GM19438 (cell line): ENCODE measurements at regions not wholly inside any gene's neighbourhood (a gene's known extent, or its start where the extent isn't known, plus 50 kb on each side); places are given as distances from the start of the nearest gene placed in this dataset.
A peak's percentile ranks its signal among the peaks of the same experiment; 100 is the strongest.

ENCODE experiments used
- ATAC-seq: cut with Tn5 transposase; IDR thresholded peaks from one replicate; pipeline ENCODE4 v1.9.1; 2021; ENCODE audit warnings: low read depth; ENCODE audit not compliant: unreplicated experiment

DNA sequence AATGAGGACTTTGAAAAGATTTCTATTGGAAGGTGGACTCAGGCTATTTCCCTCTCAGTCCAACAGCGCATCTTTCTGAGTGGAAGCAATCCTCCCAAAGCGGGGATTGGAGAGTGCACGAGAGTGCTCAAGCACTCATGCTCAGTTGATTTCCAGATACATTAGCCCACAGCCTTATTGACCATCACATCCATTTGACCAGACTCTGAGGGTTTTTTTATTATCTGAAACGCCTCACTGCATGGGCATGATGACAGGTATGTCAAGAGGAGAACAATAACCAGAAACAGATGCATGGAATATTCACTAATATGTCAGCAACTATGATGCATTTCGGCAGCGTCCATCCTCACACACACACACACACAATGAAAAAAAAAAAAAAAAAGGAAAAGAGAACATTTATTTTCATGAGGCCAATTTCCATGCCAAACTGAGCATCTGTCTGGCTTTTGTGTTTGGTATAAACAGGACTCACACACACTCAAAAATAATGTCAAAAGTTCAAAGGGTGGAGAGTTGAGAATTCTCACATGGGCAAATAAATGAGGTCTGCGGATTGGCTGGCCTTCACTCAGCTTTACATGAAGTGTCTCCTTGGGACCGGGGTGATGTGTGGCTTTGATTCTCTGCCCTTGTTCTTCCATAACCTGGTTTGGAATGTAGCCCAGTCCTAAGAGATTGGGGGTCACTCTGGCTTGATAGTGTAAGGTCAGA lies 371.6 kb downstream of the MCTP2 start:
- ATAC-seq = no peak

DNA sequence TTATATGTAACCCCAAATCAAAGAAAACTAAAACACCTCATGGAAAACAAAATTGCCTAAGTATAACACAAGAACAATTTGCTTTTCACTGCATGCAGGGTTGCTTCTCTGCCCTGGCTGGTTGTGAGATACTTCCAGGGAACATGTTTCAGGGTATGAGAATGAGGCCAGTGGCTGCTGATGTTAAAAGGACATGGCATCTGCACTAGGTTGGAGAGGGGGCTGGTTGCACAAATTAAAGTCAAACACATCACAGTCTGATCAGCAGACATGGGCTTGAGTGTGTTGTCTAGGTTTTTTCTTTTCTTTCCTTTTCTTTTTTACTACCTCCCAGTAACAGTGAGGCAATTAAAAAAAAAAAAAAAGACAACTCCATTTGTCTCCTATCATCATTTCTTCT lies 374.9 kb downstream of the MCTP2 start:
- ATAC-seq = no peak

DNA sequence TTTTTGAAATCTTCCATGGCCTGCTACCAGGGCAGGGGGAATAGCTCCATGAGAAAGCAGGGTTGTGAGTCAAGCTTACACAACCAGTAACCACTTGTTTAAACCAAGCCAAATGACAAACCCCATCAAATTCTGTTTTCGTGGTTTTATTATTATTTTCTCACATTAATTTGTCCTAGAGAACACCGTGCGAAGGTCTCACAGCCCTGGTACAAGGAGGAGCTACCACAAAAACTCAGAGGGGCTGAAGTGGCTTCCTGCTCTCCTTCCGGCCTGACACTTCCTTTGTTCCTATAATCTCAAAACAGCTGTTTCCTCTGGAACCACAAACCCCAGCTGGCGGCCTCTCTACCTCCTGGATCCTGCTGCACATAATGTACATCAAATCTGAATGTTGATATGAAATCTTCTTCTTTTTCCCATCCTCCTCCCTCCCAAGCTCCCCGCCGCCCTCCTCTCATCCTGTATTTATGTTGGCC lies 375.9 kb downstream of the MCTP2 start:
- no peak for ATAC-seq

DNA sequence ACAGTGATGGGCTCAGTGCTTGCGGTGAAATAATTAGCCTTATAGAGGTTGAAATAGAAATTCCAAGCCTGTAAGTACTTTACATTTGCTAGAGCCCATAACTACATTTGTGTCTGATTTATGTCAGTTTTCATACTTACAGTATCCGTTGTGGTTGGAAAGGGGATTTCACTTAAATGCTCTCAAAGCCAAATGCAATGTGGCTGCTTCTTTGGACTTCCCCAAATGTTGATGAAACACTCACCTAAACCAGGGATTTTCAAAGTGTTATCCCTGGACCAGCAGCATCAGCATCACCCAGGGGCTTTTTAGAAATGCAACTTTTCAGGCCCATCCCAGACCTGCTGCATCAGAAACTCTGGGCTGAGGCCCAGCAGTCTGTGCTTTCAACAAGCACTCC lies 378.7 kb downstream of the MCTP2 start:
- no peak for ATAC-seq

DNA sequence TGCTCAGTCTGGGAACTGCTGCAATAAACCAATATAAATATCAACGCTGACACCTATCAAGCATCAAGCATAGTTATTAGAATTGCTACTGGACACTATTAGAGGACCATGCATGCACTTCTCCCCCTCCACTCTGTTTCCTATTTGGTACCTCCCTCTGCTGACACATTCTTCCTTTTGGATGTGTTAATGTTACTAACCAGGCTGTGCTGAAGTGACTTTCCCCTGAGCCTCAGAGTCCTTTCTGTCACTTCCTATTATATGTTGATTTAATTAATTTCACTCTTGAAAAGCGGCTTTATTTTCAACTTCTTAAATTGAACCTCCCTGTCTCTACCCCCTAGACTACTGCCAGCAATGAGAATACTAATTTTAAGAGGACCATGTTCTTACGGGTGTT lies 379.1 kb downstream of the MCTP2 start:
- no peak for ATAC-seq

DNA sequence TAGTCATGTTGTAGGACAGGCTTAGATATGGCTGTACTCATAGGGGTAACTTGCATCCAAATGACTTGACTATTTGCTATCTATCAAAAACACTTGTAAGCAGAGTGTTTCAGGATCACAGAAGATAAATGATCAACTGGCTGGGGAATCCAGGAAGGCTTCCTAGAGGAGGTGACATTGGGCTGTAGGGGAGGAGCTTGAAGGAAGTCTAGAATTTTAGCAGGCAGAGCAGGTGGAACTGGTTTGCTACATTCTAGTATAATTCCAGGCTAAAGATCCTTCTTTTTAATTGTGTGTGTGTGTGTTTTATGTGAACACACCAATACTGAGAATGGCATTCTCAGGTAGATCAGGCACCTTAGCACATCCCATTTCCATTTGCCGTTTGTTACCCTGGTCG lies 380.3 kb downstream of the MCTP2 start:
- ATAC-seq = no peak

DNA sequence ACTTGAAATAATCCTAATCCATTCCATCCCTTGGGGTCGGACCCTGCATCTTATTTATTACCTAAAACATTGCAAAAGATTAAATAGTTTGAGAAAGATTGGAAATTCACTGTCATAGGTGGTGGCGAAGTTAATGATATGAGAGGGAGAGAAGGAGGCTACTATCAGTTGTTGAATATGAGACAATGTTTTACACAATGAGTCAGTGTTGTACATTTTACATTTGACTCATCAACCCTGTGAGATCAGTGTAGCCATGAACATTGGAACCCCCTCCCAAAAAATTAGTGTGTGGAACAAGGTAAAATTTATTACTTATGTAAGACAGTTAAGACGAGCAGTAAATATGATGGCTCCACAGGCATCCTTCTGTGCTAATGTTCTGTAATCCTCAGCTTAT lies 384.3 kb downstream of the MCTP2 start:
- ATAC-seq = no peak

DNA sequence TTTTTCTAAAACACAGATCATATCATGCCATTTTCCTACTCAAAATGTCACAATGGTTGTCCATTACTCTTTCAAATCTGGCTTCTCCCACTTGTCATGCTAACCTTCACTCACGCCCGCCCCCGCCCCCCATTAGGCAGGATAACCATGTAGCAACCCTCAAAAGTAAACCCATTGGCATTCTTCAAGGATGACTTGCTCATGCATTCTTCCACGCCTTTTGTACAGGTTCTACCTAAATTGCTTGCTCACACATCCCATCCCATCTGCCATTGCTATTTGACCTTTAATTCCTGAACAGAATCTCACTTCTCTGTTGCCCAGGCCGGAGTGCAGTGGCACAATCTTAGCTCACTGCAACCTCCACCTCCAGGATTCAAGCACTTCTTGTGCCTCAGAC lies 389.3 kb downstream of the MCTP2 start:
- ATAC-seq = no peak

DNA sequence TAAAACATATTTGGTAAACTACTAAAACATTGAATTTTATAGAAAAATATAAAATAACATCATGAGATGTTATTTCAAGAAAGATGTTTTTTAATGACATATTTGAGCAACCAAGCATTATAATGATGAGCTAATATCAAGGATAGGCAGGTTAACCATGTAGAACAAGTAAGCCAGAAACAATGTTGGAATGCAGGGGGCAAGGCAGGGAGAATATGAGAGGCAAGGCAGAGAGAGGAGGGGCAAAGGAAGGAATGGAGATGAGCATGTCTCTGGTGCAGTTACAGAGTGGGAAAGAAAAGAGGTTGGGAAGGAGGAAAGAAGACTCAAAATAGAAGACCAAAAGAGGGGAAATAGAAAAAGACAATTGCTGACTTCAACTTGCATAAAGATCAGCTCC lies 390.4 kb downstream of the MCTP2 start:
- ATAC-seq = no peak

DNA sequence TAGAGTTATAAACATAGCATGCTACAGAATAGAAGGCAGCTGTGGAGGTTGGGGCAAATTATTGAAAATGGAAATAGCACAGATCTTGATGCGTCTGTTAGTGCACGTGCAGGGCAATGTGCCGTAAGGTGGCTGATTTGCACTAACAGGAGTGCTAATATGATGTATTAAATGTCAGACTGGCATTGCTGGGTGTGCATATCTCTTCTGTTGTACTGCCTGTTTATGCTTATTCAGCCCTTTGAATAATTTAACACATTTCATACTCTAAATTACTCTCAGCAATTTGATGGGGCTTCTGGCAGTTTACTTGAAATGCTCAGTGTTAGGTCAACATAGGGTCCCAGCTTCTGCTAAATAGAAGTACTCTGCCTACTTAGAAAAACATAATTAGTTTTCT lies 395.6 kb downstream of the MCTP2 start:
- ATAC-seq = no peak

DNA sequence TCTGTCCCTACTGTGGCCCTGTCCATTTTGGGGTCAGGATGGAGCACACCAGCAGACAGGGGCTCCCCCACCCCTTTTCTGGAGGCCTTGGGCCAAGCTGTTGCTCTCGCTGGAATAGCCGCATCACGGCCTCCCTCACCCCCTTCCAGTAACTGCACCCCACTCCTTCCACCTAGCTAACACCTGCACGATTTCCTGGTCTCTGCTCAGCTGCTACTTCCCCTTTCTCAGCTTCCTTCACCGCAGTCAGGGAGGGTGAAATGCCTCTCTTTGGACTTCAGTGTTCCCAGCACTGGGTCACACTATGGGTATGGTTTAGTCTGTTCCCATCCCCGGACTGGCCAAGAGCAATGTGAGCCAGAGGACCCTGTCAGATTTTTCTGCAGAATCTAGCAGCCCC lies 400.2 kb downstream of the MCTP2 start:
- ATAC-seq = peak; percentile 77

DNA sequence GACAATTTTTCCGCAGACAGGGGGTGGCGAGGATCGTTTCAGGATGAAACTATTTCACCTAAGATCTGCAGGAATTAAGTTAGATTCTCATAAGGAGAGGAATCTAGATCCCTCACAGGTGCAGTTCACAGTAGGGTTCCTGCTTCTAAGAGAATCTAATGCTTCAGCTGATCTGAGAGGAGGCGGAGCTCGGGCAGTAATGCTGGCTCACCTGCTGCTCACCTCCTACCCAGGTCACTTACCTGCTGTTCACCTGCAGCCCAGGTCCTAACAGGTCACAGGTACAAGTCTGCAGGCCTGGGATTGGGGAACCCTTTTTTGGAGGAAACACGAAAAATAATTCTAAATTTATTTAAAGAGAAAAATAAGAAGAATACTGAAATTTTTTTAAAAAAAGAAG lies 406.8 kb downstream of the MCTP2 start:
- no peak for ATAC-seq

DNA sequence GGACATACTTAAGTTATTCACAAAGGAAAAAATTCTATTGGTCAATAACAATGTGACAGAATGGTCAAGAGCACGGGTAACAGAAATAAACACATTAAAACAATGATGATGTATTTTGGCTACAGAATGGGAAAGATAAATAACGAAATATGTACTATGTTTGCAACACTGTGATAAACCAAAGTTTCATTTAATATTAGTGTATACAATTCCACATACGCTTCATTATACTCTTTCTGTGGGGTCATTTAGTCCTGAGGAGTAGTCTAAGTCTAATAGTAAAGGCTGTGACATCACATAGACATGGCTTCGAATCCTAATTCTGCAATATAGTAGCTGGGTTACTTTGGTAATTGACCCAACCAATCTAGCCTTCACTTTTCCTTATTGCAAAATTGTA lies 408.3 kb downstream of the MCTP2 start:
- no peak for ATAC-seq

DNA sequence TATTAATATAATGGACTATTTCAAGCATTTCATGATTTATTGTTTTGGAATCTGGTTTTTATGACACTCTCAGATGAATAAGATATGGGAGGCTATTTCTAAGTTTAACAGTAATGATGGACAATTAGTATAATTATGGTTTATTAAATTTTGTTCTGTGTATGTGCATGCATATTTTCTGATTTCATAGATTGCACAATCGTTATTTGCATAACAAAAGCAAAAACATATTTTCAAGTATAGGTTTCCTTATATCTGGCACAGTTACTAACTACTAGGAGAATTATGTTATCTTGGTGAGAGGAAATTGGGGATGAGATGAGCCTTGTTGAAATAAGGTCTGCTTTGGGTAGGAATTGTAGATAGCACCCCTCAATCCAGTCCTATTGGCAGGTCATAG lies 413.1 kb downstream of the MCTP2 start:
- no peak for ATAC-seq

DNA sequence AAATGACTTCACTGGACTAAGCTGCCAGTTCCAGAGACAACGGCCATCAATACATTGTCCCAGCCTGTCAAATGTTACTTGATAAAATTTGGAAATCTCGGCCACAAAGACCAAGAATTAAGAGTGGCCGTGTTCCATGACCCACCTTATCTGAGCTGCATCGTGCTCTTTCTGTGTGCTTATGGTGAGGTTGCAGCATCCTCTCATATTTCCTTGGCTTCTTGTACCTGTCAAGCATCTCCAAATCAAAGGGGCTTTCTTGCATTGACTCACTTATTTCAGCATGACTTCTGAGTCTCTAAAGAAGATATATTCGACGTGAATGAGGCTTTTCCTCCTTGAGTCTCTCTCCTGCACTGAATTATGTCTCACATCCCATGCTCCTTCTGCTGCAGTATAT lies 421.7 kb downstream of the MCTP2 start:
- no peak for ATAC-seq

DNA sequence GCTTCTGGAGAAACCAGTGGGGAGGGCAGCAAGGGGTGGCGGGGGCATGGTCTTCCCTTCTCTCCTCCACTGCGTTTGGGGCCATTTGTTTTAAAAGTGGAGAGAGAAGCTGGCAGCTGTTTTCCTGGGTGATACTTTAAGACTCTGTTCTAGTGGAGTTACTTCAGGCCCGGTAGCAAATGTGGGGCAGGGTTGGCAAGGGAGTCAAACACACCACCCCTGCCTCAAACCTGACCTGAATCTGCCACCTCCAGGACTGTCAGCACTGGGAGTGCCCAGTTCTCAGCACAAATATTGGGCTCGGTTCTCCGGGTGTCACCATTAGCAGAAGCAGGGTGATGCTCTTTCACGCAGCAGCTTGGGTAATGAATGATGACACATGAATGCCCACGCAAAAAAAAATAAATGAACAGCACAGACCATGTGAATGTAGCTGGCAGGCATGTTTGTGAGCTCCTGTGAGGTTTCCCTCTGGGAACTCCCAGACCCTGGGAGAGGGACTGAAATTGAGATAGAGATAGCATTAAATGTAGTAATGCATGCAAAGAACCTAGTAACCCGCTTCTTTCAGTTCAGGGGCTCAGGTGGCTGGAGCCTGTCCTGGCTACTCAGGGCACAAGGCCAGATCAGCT lies 424.0 kb downstream of the MCTP2 start:
- ATAC-seq = no peak

DNA sequence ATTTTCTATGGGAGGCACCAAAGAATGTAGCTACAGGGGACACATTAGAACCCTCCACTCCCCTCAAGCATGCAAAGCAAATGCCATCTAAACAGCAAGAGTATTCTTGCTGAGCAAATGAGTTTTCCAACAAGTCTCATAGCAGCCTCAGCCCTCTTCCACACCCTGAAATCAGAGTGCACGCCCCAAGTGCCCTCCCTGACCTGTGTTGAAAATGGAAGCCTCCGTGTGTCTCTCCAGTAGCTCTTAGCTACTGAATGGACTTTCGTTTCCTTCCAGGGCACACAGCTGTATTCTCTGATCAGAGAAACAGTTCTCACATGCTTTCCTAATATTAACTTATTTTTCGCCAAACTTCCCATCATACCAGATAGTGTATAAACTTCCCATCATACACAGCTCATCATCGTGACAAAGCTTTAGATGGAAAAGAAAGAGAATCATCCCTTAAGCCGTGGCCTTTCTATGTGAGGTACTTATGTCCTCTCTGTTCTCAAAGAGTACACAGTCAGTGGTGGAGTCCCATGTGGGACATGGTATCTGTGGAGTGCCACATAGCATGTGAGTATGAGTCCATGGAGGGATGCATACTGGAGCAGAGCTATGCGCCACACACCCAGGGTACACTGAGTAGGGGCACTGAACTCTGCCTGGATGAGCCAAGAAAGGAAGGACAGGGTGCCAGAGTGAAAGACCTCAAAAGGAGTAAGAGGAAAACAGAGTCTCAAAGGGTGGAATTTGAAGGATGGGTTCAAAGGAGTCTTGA lies 434.5 kb downstream of the MCTP2 start:
- ATAC-seq = no peak

DNA sequence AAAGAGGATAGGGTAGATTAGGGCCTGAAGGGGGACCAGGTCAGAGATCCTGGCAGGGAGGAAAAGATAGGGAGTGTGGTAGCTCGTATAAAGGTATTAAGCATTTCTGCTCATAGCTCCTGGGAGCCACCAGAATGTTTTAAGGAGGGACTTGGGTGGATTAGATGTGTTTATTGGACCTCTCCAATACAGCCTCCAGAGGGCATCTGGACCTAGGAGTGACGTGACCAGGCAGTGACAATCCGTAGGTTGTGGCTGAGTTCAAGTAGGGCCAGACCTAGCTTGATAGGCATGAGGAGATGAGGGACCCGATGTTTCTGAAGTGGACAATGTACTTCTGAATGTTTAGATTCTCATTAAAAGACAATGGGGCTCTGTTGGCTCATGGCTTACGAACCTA lies 435.2 kb downstream of the MCTP2 start:
- ATAC-seq = no peak

DNA sequence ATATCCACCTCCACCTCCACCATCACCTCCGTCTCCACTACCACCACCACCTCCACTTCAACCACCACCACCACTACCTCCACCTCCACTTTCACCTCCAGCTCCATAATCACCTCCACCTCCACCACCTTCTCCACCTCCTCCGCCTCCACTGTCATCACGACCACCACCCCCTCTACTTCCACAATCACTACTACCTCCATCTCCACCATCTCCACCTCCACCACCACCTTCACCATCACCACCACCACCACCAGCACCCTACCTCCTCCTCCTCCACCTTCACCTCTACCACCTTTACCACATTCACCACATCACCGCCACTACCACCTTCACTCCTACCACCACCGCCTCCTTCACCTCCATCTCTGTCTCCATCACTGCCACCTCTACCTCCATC lies 435.7 kb downstream of the MCTP2 start:
- no peak for ATAC-seq

DNA sequence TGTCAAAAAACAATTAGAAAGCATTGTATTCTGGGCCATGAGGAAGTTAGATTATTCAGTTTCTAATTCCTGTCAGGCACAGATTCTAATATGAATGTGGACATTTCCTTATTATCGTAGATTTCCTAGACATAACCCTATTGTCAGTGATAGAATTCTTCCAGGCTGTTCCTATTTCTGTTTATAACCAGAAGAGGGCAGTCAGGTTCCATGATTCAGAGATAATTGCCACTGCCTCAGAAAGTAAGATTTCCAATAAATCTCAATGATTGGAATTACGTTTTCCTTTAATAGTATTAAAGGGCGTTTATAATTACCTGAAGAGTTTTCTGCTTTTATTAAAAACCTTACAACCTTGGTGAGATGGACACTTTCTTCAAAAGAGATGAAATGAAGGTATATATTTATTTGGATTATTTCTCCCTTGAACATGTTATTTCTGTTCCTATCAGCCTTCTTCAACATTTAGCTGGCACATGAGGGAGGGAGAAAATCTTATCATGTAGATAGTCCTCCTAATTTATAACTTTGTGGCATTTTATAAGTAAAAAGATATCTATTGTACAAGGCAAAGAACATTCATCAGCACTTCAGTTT lies 439.2 kb downstream of the MCTP2 start:
- ATAC-seq = no peak

DNA sequence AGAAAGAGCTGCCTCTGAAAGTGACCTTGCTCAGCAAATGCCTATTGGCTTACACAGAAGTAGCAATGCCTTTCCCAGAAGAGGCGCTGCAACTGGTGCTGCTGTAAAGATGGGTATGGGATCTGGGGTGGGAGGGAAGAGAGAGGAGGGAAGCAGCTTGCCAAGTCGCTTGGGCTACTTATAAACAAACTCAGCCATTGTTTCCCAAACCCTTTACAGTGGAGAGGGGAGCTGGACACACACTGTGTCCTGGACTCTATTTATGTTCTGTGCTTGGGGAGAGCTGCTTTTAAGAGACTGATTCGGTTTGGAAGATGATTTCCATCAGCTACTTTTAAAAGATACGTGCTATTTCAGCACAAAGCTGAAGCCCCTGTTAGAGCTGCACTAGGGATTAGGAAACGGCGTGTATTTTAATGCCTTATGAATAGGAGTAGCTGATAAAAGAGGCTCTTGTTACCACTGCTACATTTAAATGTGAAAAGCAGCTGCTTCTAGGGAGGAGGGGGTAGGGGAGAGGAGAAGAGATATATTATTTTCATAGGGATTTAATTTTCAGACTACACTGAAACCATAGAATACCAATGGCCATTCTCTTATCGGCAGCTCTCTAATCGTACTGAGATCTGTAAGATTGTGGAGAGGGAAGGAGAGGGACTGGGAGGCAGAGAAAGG lies 440.6 kb downstream of the MCTP2 start:
- no peak for ATAC-seq
